ENCODE measurements at regions not wholly inside any gene's neighbourhood (a gene's known extent, or its start where the extent isn't known, plus 50 kb on each side); places are given as distances from the start of the nearest gene placed in this dataset.

- Mint-ChIP-seq H3K4me1 (peaks cover 9% of the 10 kb centered on the region), H3K27me3 (no peaks in the 10 kb centered on the region), H3K4me3 (no peak overlapping the region), H3K27ac (no peak overlapping the region), H3K9me3 (ENCODE audit: insufficient read depth) (peaks cover 8% of the 10 kb centered on the region)
- no peaks in the 10 kb centered on the region for H3K36me3 ChIP-seq (replicated peaks in 1 of 2; ENCODE audit: control extremely low read depth in 1 of 2, control insufficient read depth in 1 of 2, extremely low read depth in 1 of 2, insufficient read depth in 2 of 2, low read length in 1 of 2)
- H3K27ac ChIP-seq (ENCODE audit: low read length in 2 of 2) = no peak overlapping the region
- no peaks in the 10 kb centered on the region for H3K79me2 ChIP-seq (ENCODE audit: control insufficient read depth, insufficient read depth, low read length)
- DNase-seq (no peak), ATAC-seq (ENCODE audit: low read depth) (no peak)
- peaks cover 0 to 4% (median 1%) of the 10 kb centered on the region in 3 donors for H3K9me3 ChIP-seq (ENCODE audit: control extremely low read depth in 1 of 3, control insufficient read depth in 2 of 3, insufficient read depth in 1 of 3, low read length in 2 of 3)
- intact Hi-C loops (cut with micrococcal nuclease) = no loop called here
- no peaks in the 10 kb centered on the region for H4K20me1 ChIP-seq (ENCODE audit: control insufficient read depth, insufficient read depth, low read length, poor library complexity, severe bottlenecking)
- H3K27me3 ChIP-seq (replicated peaks in 1 of 4; ENCODE audit: control extremely low read depth in 1 of 4, control insufficient read depth in 3 of 4, insufficient read depth in 4 of 4, low read length in 3 of 4) = no peaks in the 10 kb centered on the region
- H3K4me2 ChIP-seq (replicated peaks; ENCODE audit: low read depth, low read length, poor library complexity, severe bottlenecking) = peak overlapping the region; percentile 2
- TF ChIP-seq, protein P1, sequence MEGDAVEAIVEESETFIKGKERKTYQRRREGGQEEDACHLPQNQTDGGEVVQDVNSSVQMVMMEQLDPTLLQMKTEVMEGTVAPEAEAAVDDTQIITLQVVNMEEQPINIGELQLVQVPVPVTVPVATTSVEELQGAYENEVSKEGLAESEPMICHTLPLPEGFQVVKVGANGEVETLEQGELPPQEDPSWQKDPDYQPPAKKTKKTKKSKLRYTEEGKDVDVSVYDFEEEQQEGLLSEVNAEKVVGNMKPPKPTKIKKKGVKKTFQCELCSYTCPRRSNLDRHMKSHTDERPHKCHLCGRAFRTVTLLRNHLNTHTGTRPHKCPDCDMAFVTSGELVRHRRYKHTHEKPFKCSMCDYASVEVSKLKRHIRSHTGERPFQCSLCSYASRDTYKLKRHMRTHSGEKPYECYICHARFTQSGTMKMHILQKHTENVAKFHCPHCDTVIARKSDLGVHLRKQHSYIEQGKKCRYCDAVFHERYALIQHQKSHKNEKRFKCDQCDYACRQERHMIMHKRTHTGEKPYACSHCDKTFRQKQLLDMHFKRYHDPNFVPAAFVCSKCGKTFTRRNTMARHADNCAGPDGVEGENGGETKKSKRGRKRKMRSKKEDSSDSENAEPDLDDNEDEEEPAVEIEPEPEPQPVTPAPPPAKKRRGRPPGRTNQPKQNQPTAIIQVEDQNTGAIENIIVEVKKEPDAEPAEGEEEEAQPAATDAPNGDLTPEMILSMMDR (IDR thresholded peaks at IDR 0.05) = no peak
- TF ChIP-seq EZH2 (IDR thresholded peaks at IDR 0.05; ENCODE audit: borderline replicate concordance, insufficient read depth, low read depth, low read length, poor library complexity, severe bottlenecking) = no peak
- 86% methylated on average over 1 of the region's 1 CpG for WGBS (ENCODE audit: insufficient coverage)
- ChIA-PET POLR2A (no interaction called here), CTCF (no interaction called here)
- peak overlapping the region; percentile 37 for H2AFZ ChIP-seq (ENCODE audit: insufficient read depth, low read depth, low read length, poor library complexity, severe bottlenecking)
- H3K4me3 ChIP-seq (ENCODE audit: control extremely low read depth in 1 of 5, extremely low read depth in 1 of 5, insufficient read depth in 1 of 5, low read depth in 2 of 5, low read length in 4 of 5) = no peak overlapping the region
- peaks cover 7 to 9% of the 10 kb centered on the region in 2 donors for H3K4me1 ChIP-seq (ENCODE audit: control insufficient read depth in 2 of 2, insufficient read depth in 2 of 2, low read length in 2 of 2)
- H3K9ac ChIP-seq (ENCODE audit: low read length) = no peak overlapping the region
These were observed 534.5 kb upstream of the KCNMB2 start for GRCh38 chr3:178001670-178002101.

- H3K9me3 ChIP-seq (ENCODE audit: control extremely low read depth in 1 of 3, control insufficient read depth in 2 of 3, insufficient read depth in 1 of 3, low read length in 2 of 3) = peaks cover 0 to 4% (median 1%) of the 10 kb centered on the region in 3 donors
- Mint-ChIP-seq H3K27ac (no peak overlapping the region), H3K4me3 (no peak overlapping the region), H3K4me1 (peaks cover 9% of the 10 kb centered on the region), H3K9me3 (ENCODE audit: insufficient read depth) (peaks cover 8% of the 10 kb centered on the region), H3K27me3 (no peaks in the 10 kb centered on the region)
- ATAC-seq (ENCODE audit: low read depth) (no peak), DNase-seq (no peak)
- H3K4me2 ChIP-seq (replicated peaks; ENCODE audit: low read depth, low read length, poor library complexity, severe bottlenecking) = peak overlapping the region; percentile 2
- no peak overlapping the region for H3K4me3 ChIP-seq (ENCODE audit: control extremely low read depth in 1 of 5, extremely low read depth in 1 of 5, insufficient read depth in 1 of 5, low read depth in 2 of 5, low read length in 4 of 5)
- CTCF ChIA-PET = no interaction called here
- intact Hi-C loops (cut with micrococcal nuclease) = no loop called here
- peak overlapping the region; percentile 37 for H2AFZ ChIP-seq (ENCODE audit: insufficient read depth, low read depth, low read length, poor library complexity, severe bottlenecking)
- H3K27me3 ChIP-seq (replicated peaks in 1 of 4; ENCODE audit: control extremely low read depth in 1 of 4, control insufficient read depth in 3 of 4, insufficient read depth in 4 of 4, low read length in 3 of 4) = no peaks in the 10 kb centered on the region
- no peak overlapping the region for H3K9ac ChIP-seq (ENCODE audit: low read length)
- H4K20me1 ChIP-seq (ENCODE audit: control insufficient read depth, insufficient read depth, low read length, poor library complexity, severe bottlenecking) = no peaks in the 10 kb centered on the region
- POLR2A ChIA-PET = no interaction called here
- H3K27ac ChIP-seq (ENCODE audit: low read length in 2 of 2) = no peak overlapping the region
- H3K36me3 ChIP-seq (replicated peaks in 1 of 2; ENCODE audit: control extremely low read depth in 1 of 2, control insufficient read depth in 1 of 2, extremely low read depth in 1 of 2, insufficient read depth in 2 of 2, low read length in 1 of 2) = no peaks in the 10 kb centered on the region
- peaks cover 7 to 9% of the 10 kb centered on the region in 2 donors for H3K4me1 ChIP-seq (ENCODE audit: control insufficient read depth in 2 of 2, insufficient read depth in 2 of 2, low read length in 2 of 2)
- TF ChIP-seq, protein P1 (IDR thresholded peaks at IDR 0.05) = no peak
- TF ChIP-seq EZH2 (IDR thresholded peaks at IDR 0.05; ENCODE audit: borderline replicate concordance, insufficient read depth, low read depth, low read length, poor library complexity, severe bottlenecking) = no peak
- H3K79me2 ChIP-seq (ENCODE audit: control insufficient read depth, insufficient read depth, low read length) = no peaks in the 10 kb centered on the region
These were observed 534.1 kb upstream of the KCNMB2 start for GRCh38 chr3:178002113-178002512.
